NCI-H526 (cell line): ENCODE measurements at regions not wholly inside any gene's neighbourhood (a gene's known extent, or its start where the extent isn't known, plus 50 kb on each side); places are given as distances from the start of the nearest gene placed in this dataset.
"Not testable (repeated sequence)": the region's sequence is repeated elsewhere in the genome, so short reads cannot be mapped to it uniquely, and the experiment has no call there.

ENCODE experiments used
- DNase-seq, 2 experiments: peaks; one replicate each; lab custom pipeline; 2025; lab: John Stamatoyannopoulos, UW

GRCh38 chr14:48710133-48710532, 876.0 kb downstream of the RPS29 start:
- no peak for DNase-seq

- no peak for DNase-seq
Observed at GRCh38 chr14:48709277-48709785, 876.8 kb downstream of the RPS29 start.

GRCh38 chr14:48704639-48705038, 881.5 kb downstream of the RPS29 start:
- no peak for DNase-seq

GRCh38 chr14:48703728-48704467, 882.3 kb downstream of the RPS29 start:
- DNase-seq: no peak

GRCh38 chr14:48697362-48697761, 888.8 kb downstream of the RPS29 start:
- DNase-seq: not testable (repeated sequence)

GRCh38 chr14:48693793-48694192, 892.4 kb downstream of the RPS29 start:
- no peak for DNase-seq

GRCh38 chr14:48690349-48690748, 895.8 kb downstream of the RPS29 start:
- DNase-seq: peak in 1 of 2 experiments; percentile 49

GRCh38 chr14:48686650-48687049, 899.5 kb downstream of the RPS29 start:
- DNase-seq: no peak

- no peak for DNase-seq
Observed at GRCh38 chr14:48672506-48672905, 913.7 kb downstream of the RPS29 start.

- no peak for DNase-seq
Observed at GRCh38 chr14:48670939-48671338, 915.2 kb downstream of the RPS29 start.

- no peak for DNase-seq
Observed at GRCh38 chr14:48665077-48665784, 920.9 kb downstream of the RPS29 start.

- no peak for DNase-seq
Observed at GRCh38 chr14:48643241-48643640, 942.9 kb downstream of the RPS29 start.

GRCh38 chr14:48628870-48629269, 953.5 kb upstream of the MDGA2 start:
- no peak for DNase-seq

GRCh38 chr14:48622980-48623379, 947.6 kb upstream of the MDGA2 start:
- DNase-seq: no peak

GRCh38 chr14:48618057-48618456, 942.7 kb upstream of the MDGA2 start:
- DNase-seq: no peak

- no peak for DNase-seq
Observed at GRCh38 chr14:48616931-48617330, 941.5 kb upstream of the MDGA2 start.

- DNase-seq: no peak
Observed at GRCh38 chr14:48615618-48616017, 940.2 kb upstream of the MDGA2 start.

GRCh38 chr14:48614003-48614402, 938.6 kb upstream of the MDGA2 start:
- DNase-seq: no peak

- not testable (repeated sequence) for DNase-seq
Observed at GRCh38 chr14:48606960-48607359, 931.6 kb upstream of the MDGA2 start.

GRCh38 chr14:48598458-48598857, 923.1 kb upstream of the MDGA2 start:
- no peak for DNase-seq

GRCh38 chr14:48586099-48586498, 910.7 kb upstream of the MDGA2 start:
- DNase-seq: no peak

GRCh38 chr14:48584031-48584430, 908.6 kb upstream of the MDGA2 start:
- no peak for DNase-seq

GRCh38 chr14:48582938-48583337, 907.5 kb upstream of the MDGA2 start:
- no peak for DNase-seq
